GM21367 (cell line): ENCODE measurements at regions not wholly inside any gene's neighbourhood (a gene's known extent, or its start where the extent isn't known, plus 50 kb on each side); places are given as distances from the start of the nearest gene placed in this dataset.

Experiments used
- ATAC-seq: cut with Tn5 transposase; IDR thresholded peaks from one replicate; pipeline ENCODE4 v1.9.1; 2021; ENCODE audit not compliant: unreplicated experiment

- ATAC-seq, result no peak
Observed at GRCh38 chr10:62885684-62886461, 69.7 kb upstream of the EGR2 start.

- ATAC-seq, result no peak
Observed at GRCh38 chr10:62880162-62880561, 64.0 kb upstream of the EGR2 start.

GRCh38 chr10:62873866-62874265, 57.7 kb upstream of the EGR2 start:
- no peak for ATAC-seq

- ATAC-seq, result peak; percentile 61
Observed at GRCh38 chr10:62870866-62871265, 54.7 kb upstream of the EGR2 start.

GRCh38 chr10:62869958-62870357, 53.8 kb upstream of the EGR2 start:
- no peak for ATAC-seq

- ATAC-seq, result no peak
Observed at GRCh38 chr10:62866941-62867340, 50.8 kb upstream of the EGR2 start.

- ATAC-seq, result no peak
Observed at GRCh38 chr10:62866451-62866850, 50.3 kb upstream of the EGR2 start.
